H1 (cell line): ENCODE measurements at regions not wholly inside any gene's neighbourhood (a gene's known extent, or its start where the extent isn't known, plus 50 kb on each side); places are given as distances from the start of the nearest gene placed in this dataset.

ENCODE experiments used
- BRCA1 ChIP-seq: IDR thresholded peaks from 2 replicates; pipeline ENCODE4 v1.6.1; 2012; ENCODE audit warnings: low read depth, low read length, improper control_type of control experiment
- CTCF ChIP-seq, 3 experiments: IDR thresholded peaks; 1 replicate in 2 of 3; 2 replicates in 1 of 3; pipeline versions ENCODE4 v1.5.1 to v1.6.1; 2011; ENCODE audit warnings: low read length in 3 of 3, mild to moderate bottlenecking in 3 of 3, inconsistent platforms in 2 of 3, low read depth in 1 of 3, moderate library complexity in 1 of 3; ENCODE audit not compliant: insufficient read depth in 1 of 3; ENCODE audit errors: control extremely low read depth in 1 of 3
- JUN ChIP-seq: IDR thresholded peaks from 2 replicates; pipeline ENCODE4 v1.6.1; 2011; ENCODE audit warnings: low read depth, mild to moderate bottlenecking, improper control_type of control experiment, low read length
- MAFK ChIP-seq: IDR thresholded peaks from 2 replicates; pipeline ENCODE4 v1.6.1; 2012; ENCODE audit warnings: low read depth, mild to moderate bottlenecking, improper control_type of control experiment, low read length
- POLR2A ChIP-seq, 2 experiments: IDR thresholded peaks; 1 replicate in 1 of 2; 2 replicates in 1 of 2; pipeline ENCODE4 v1.6.1; 2011; ENCODE audit warnings: low read depth in 2 of 2, low read length in 2 of 2, mild to moderate bottlenecking in 2 of 2; ENCODE audit errors: control extremely low read depth in 1 of 2
- POLR2AphosphoS5 ChIP-seq: IDR thresholded peaks from 2 replicates; pipeline ENCODE4 v1.6.1; 2011; ENCODE audit warnings: low read depth, low read length
- RAD21 ChIP-seq, 2 experiments: IDR thresholded peaks in 1 of 2; conservative IDR thresholded peaks in 1 of 2; 2 replicates each; pipeline ENCODE4 v1.6.1; 2011; ENCODE audit warnings: low read depth in 2 of 2, low read length in 2 of 2, improper control_type of control experiment in 1 of 2, inconsistent platforms in 1 of 2, mild to moderate bottlenecking in 1 of 2, moderate library complexity in 1 of 2
- SIX5 ChIP-seq: IDR thresholded peaks from 2 replicates; pipeline ENCODE4 v1.6.1; 2011; ENCODE audit warnings: mild to moderate bottlenecking, low read depth, low read length
- SP1 ChIP-seq: IDR thresholded peaks from 2 replicates; pipeline ENCODE4 v1.6.1; 2011; ENCODE audit warnings: low read depth, low read length
- TCF12 ChIP-seq: IDR thresholded peaks from 2 replicates; pipeline ENCODE4 v1.6.1; 2011; ENCODE audit warnings: low read depth, mild to moderate bottlenecking, low read length
- YY1 ChIP-seq: IDR thresholded peaks from 2 replicates; pipeline ENCODE4 v1.6.1; 2011; ENCODE audit warnings: low read depth, mild to moderate bottlenecking, low read length
- ZNF274 ChIP-seq: IDR thresholded peaks from 2 replicates; pipeline ENCODE4 v1.7.0; 2012; ENCODE audit warnings: low read length, borderline replicate concordance; ENCODE audit errors: extremely low read depth

DNA sequence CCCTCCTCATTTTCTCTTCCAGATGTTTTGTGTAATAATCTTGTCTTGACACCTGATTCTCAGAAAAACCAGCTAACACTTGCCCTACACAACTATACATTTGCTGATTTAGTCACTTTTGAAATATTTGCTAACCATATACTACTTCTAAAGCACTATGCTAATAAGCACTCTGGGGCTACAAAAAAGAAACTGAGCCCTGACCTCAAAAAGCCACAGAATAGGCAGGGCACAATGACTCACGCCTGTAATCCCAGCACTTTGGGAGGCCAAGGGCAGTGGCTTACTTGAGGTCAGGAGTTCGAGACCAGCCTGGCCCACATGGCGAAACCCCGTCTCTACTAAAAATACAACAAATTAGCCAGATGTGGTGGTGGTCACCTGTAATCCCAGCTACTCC is 266.0 kb downstream of the RAD51AP2 start:
- no peak for TF ChIP-seq SP1
- TF ChIP-seq YY1, result no peak
- TF ChIP-seq CTCF (IDR thresholded peaks at IDR 0.05; ENCODE audit: control extremely low read depth in 1 of 3, insufficient read depth in 1 of 3, low read depth in 1 of 3, low read length in 3 of 3), result no peak
- no peak for TF ChIP-seq ZNF274
- no peak for TF ChIP-seq POLR2AphosphoS5
- TF ChIP-seq POLR2A (IDR thresholded peaks at IDR 0.05; ENCODE audit: control extremely low read depth in 1 of 2, low read depth in 2 of 2, low read length in 2 of 2), result no peak
- no peak for TF ChIP-seq RAD21 (IDR thresholded peaks at IDR 0.05 in 1 of 2, conservative IDR thresholded peaks at IDR 0.05 in 1 of 2; ENCODE audit: low read depth in 2 of 2, low read length in 2 of 2)
- no peak for TF ChIP-seq JUN
- TF ChIP-seq BRCA1, result no peak
- TF ChIP-seq TCF12, result no peak
- TF ChIP-seq SIX5, result no peak
- no peak for TF ChIP-seq MAFK
